ENCODE measurements at regions not wholly inside any gene's neighbourhood (a gene's known extent, or its start where the extent isn't known, plus 50 kb on each side); places are given as distances from the start of the nearest gene placed in this dataset.

- H3K4me2 ChIP-seq (ENCODE audit: low read length), result no peak overlapping the region
- no peak overlapping the region for H3K4me3 ChIP-seq (ENCODE audit: low read length)
- H3K9me3 ChIP-seq (ENCODE audit: control insufficient read depth, insufficient read depth, low read length), result no peaks in the 10 kb centered on the region
- TF ChIP-seq CTCF (IDR thresholded peaks at IDR 0.05; ENCODE audit: low read depth, low read length, poor library complexity, severe bottlenecking), result no peak
- TF ChIP-seq EZH2phosphoT487 (IDR thresholded peaks at IDR 0.05; ENCODE audit: borderline replicate concordance, low read length), result no peak
- H3K27ac ChIP-seq (ENCODE audit: low read depth, low read length), result no peak overlapping the region
- no peaks in the 10 kb centered on the region for H3K36me3 ChIP-seq (ENCODE audit: control insufficient read depth, low read length)
- peaks cover 12% of the 10 kb centered on the region; the same call in 1 of the 2 replicates for H3K27me3 ChIP-seq (ENCODE audit: control insufficient read depth, low read length)
- no peaks in the 10 kb centered on the region for H4K20me1 ChIP-seq (ENCODE audit: control insufficient read depth, insufficient read depth, low read depth, low read length)
- no peaks in the 10 kb centered on the region for H3K79me2 ChIP-seq (ENCODE audit: control insufficient read depth, low read length)
- no peaks in the 10 kb centered on the region for H3K4me1 ChIP-seq (ENCODE audit: control insufficient read depth, low read length)
- H3K9me2 ChIP-seq (replicated peaks; ENCODE audit: control insufficient read depth, low read length), result no peaks in the 10 kb centered on the region
- H3F3A ChIP-seq (ENCODE audit: control insufficient read depth, insufficient read depth), result no peaks in the 10 kb centered on the region
Observed at GRCh38 chr15:69610858-69611257, 158.2 kb downstream of the RPLP1 start.

GRCh38 chr15:69612112-69612511, 159.5 kb downstream of the RPLP1 start:
- Histone ChIP-seq H3F3A (ENCODE audit: control insufficient read depth, insufficient read depth) (no peaks in the 10 kb centered on the region), H4K20me1 (ENCODE audit: control insufficient read depth, insufficient read depth, low read depth, low read length) (no peaks in the 10 kb centered on the region), H3K36me3 (ENCODE audit: control insufficient read depth, low read length) (no peaks in the 10 kb centered on the region), H3K79me2 (ENCODE audit: control insufficient read depth, low read length) (no peaks in the 10 kb centered on the region), H3K4me2 (ENCODE audit: low read length) (no peak overlapping the region), H3K9me2 (replicated peaks; ENCODE audit: control insufficient read depth, low read length) (no peaks in the 10 kb centered on the region), H3K27me3 (ENCODE audit: control insufficient read depth, low read length) (peaks cover 7% of the 10 kb centered on the region; the same call in 1 of the 2 replicates), H3K4me1 (ENCODE audit: control insufficient read depth, low read length) (no peaks in the 10 kb centered on the region), H3K9me3 (ENCODE audit: control insufficient read depth, insufficient read depth, low read length) (no peaks in the 10 kb centered on the region), H3K4me3 (ENCODE audit: low read length) (no peak overlapping the region), H3K27ac (ENCODE audit: low read depth, low read length) (no peak overlapping the region)
- TF ChIP-seq CTCF (IDR thresholded peaks at IDR 0.05; ENCODE audit: low read depth, low read length, poor library complexity, severe bottlenecking) (no peak), EZH2phosphoT487 (IDR thresholded peaks at IDR 0.05; ENCODE audit: borderline replicate concordance, low read length) (no peak)

DNA sequence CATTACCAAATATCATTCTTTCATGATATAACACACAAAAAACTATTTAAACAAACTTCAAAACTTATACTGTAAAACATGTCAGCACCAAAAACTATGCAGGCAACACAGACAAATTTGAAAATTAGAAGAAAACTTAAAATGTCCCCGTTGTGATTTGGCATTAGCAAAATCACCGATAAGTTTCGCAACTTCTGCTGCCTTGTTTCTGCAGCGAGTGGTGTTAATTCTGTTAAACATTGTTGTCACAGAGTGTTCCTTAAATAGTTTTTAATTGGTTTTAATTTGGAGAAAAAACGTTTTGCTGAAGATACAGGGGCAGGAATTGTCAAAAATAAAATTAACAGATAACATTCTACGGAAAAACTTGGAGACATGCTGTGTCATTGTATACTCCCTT, 160.6 kb downstream of the RPLP1 start:
- Histone ChIP-seq H3K9me3 (ENCODE audit: control insufficient read depth, insufficient read depth, low read length) (no peaks in the 10 kb centered on the region), H3K4me2 (ENCODE audit: low read length) (no peak overlapping the region), H3K79me2 (ENCODE audit: control insufficient read depth, low read length) (no peaks in the 10 kb centered on the region), H3K36me3 (ENCODE audit: control insufficient read depth, low read length) (no peaks in the 10 kb centered on the region), H3K27me3 (ENCODE audit: control insufficient read depth, low read length) (peaks cover 7% of the 10 kb centered on the region; the same call in 1 of the 2 replicates), H3F3A (ENCODE audit: control insufficient read depth, insufficient read depth) (no peaks in the 10 kb centered on the region), H3K4me1 (ENCODE audit: control insufficient read depth, low read length) (no peaks in the 10 kb centered on the region), H3K4me3 (ENCODE audit: low read length) (no peak overlapping the region), H4K20me1 (ENCODE audit: control insufficient read depth, insufficient read depth, low read depth, low read length) (no peaks in the 10 kb centered on the region), H3K9me2 (replicated peaks; ENCODE audit: control insufficient read depth, low read length) (no peaks in the 10 kb centered on the region), H3K27ac (ENCODE audit: low read depth, low read length) (no peak overlapping the region)
- TF ChIP-seq CTCF (IDR thresholded peaks at IDR 0.05; ENCODE audit: low read depth, low read length, poor library complexity, severe bottlenecking) (no peak), EZH2phosphoT487 (IDR thresholded peaks at IDR 0.05; ENCODE audit: borderline replicate concordance, low read length) (no peak)

All from DOHH2 (cell line).